Prostate gland (tissue), 2 donors: ENCODE measurements at regions not wholly inside any gene's neighbourhood (a gene's known extent, or its start where the extent isn't known, plus 50 kb on each side); places are given as distances from the start of the nearest gene placed in this dataset.

ENCODE experiments used
- CTCF ChIP-seq, 4 experiments: fragments of 200-600 bp in 2 of 4; fragments of 450-650 bp in 2 of 4; sonication (generic) in 2 of 4; IDR thresholded peaks; 1 replicate in 3 of 4; 2 replicates in 1 of 4; pipeline ENCODE4 v1.5.1; 2016 to 2019; ENCODE audit warnings: antibody characterized with exemption in 4 of 4, mild to moderate bottlenecking in 2 of 4, moderate library complexity in 2 of 4
- POLR2A ChIP-seq: fragments of 450-650 bp; IDR thresholded peaks from one replicate; pipeline ENCODE4 v1.6.1; 2016; ENCODE audit warnings: antibody characterized with exemption, mild to moderate bottlenecking
- POLR2AphosphoS5 ChIP-seq: sonication (generic); formaldehyde crosslinking; IDR thresholded peaks from one replicate; pipeline ENCODE4 v1.6.1; 2017; ENCODE audit warnings: antibody characterized with exemption

GRCh38 chr2:194559523-194559922, 1097.5 kb upstream of the SLC39A10 start:
- no peak for TF ChIP-seq CTCF (IDR thresholded peaks at IDR 0.05)
- TF ChIP-seq POLR2A: no peak
- no peak for TF ChIP-seq POLR2AphosphoS5
